ENCODE measurements at regions not wholly inside any gene's neighbourhood (a gene's known extent, or its start where the extent isn't known, plus 50 kb on each side); places are given as distances from the start of the nearest gene placed in this dataset.

GRCh38 chr6:97412511-97412910 lies 129.5 kb upstream of the MMS22L start:
- TF ChIP-seq CTCF (IDR thresholded peaks at IDR 0.05; ENCODE audit: insufficient read depth, low read length, severe bottlenecking) = no peak
- H3K36me3 ChIP-seq (ENCODE audit: control insufficient read depth, insufficient read depth, low read length) = no peaks in the 10 kb centered on the region
- DNase-seq (ENCODE audit: low read depth) = no peak
- no peak for FAIRE-seq
- no peaks in the 10 kb centered on the region for H3K27me3 ChIP-seq (ENCODE audit: control insufficient read depth, insufficient read depth, low read length)
- H3K4me3 ChIP-seq (ENCODE audit: low read depth, low read length) = no peak overlapping the region

- Histone ChIP-seq H3K4me3 (ENCODE audit: low read depth, low read length) (no peak overlapping the region), H3K36me3 (ENCODE audit: control insufficient read depth, insufficient read depth, low read length) (no peaks in the 10 kb centered on the region), H3K27me3 (ENCODE audit: control insufficient read depth, insufficient read depth, low read length) (no peaks in the 10 kb centered on the region)
- DNase-seq (ENCODE audit: low read depth) = no peak
- no peak for FAIRE-seq
- TF ChIP-seq CTCF (IDR thresholded peaks at IDR 0.05; ENCODE audit: insufficient read depth, low read length, severe bottlenecking) = no peak
These were observed 139.2 kb upstream of the MMS22L start for GRCh38 chr6:97422171-97422570.

GRCh38 chr6:97423190-97423589 lies 140.2 kb upstream of the MMS22L start:
- no peak for DNase-seq (ENCODE audit: low read depth)

GRCh38 chr6:97427648-97428047 lies 144.6 kb upstream of the MMS22L start:
- no peak for DNase-seq (ENCODE audit: low read depth)
- H3K36me3 ChIP-seq (ENCODE audit: control insufficient read depth, insufficient read depth, low read length) = no peaks in the 10 kb centered on the region
- FAIRE-seq = no peak
- no peak overlapping the region for H3K4me3 ChIP-seq (ENCODE audit: low read depth, low read length)
- TF ChIP-seq CTCF (IDR thresholded peaks at IDR 0.05; ENCODE audit: insufficient read depth, low read length, severe bottlenecking) = no peak
- H3K27me3 ChIP-seq (ENCODE audit: control insufficient read depth, insufficient read depth, low read length) = no peaks in the 10 kb centered on the region

More at GRCh38 chr6:97423190-97423589, 140.2 kb upstream of the MMS22L start:
- Histone ChIP-seq H3K27me3 (ENCODE audit: control insufficient read depth, insufficient read depth, low read length) (no peaks in the 10 kb centered on the region), H3K4me3 (ENCODE audit: low read depth, low read length) (no peak overlapping the region), H3K36me3 (ENCODE audit: control insufficient read depth, insufficient read depth, low read length) (no peaks in the 10 kb centered on the region)
- TF ChIP-seq CTCF (IDR thresholded peaks at IDR 0.05; ENCODE audit: insufficient read depth, low read length, severe bottlenecking) = no peak
- FAIRE-seq = no peak

GRCh38 chr6:97437087-97437486 lies 154.1 kb upstream of the MMS22L start:
- Histone ChIP-seq H3K27me3 (ENCODE audit: control insufficient read depth, insufficient read depth, low read length) (no peaks in the 10 kb centered on the region), H3K36me3 (ENCODE audit: control insufficient read depth, insufficient read depth, low read length) (no peaks in the 10 kb centered on the region), H3K4me3 (ENCODE audit: low read depth, low read length) (no peak overlapping the region)
- DNase-seq (ENCODE audit: low read depth) = peak; percentile 22
- TF ChIP-seq CTCF (IDR thresholded peaks at IDR 0.05; ENCODE audit: insufficient read depth, low read length, severe bottlenecking) = peak; percentile 60
- FAIRE-seq = no peak

- Histone ChIP-seq H3K4me3 (ENCODE audit: low read depth, low read length) (no peak overlapping the region), H3K27me3 (ENCODE audit: control insufficient read depth, insufficient read depth, low read length) (no peaks in the 10 kb centered on the region), H3K36me3 (ENCODE audit: control insufficient read depth, insufficient read depth, low read length) (no peaks in the 10 kb centered on the region)
- no peak for FAIRE-seq
- DNase-seq (ENCODE audit: low read depth) = no peak
- no peak for TF ChIP-seq CTCF (IDR thresholded peaks at IDR 0.05; ENCODE audit: insufficient read depth, low read length, severe bottlenecking)
These were observed 155.1 kb upstream of the MMS22L start for GRCh38 chr6:97438011-97438671.

Data from bronchial epithelial cell (primary cell).